ENCODE measurements at regions not wholly inside any gene's neighbourhood (a gene's known extent, or its start where the extent isn't known, plus 50 kb on each side); places are given as distances from the start of the nearest gene placed in this dataset.

DNA sequence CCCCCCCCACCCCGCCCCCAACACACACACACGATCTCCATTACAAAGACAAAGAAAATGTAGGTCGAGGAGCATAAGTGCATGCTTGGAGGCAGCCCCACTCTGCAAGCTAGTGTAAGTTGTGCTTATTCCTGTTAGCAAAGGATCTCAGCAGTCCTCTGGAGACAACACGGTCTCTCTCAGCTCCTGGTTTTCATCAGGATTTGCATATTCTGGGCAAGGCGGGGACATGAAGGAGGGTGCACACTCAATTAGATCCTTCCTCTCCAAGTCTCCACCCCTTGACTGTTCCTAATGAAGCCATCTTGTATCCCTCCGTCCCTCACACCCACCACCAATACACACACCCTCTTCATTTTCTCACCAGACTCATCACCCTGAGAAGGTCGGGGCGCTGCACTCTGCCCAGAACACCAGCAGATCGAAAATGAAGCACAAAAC, 63.8 kb downstream of the MRPL46 start:
- DNase-seq (ENCODE audit: low read depth in 2 of 2), result no peak

DNA sequence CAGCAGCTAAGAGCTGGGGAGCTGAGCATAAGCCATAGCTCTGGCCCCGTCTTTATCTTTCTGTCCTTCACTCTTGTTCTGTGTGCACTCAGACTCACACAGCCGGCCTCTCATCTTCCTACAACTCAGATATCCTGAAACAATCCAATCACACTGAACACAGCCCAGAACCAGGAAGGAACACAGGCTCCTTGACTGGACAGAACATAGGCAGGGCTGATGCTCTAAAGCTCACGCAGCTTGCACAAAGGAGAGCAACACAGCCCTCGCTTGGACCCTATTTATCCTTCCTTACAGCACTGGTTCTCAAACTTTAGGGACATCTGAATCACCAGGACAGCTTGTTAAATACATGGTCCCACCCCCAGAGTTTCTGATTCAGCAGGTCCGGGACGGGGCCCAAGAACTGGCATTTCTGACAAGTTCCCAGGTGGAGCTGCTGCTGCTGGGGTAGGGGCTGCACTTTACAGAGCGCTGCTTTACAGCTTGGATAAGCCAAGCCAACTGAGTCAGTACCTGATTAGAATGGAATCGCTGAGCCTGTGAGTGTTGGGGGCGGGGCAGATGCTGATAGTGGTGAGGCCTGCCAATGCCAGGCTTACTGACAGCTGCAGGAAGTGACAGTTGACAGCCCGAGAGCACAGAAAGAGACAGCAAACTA, 65.1 kb downstream of the MRPL46 start:
- peak in 1 of 2 donors; percentile 5 for DNase-seq (ENCODE audit: low read depth in 2 of 2)

DNA sequence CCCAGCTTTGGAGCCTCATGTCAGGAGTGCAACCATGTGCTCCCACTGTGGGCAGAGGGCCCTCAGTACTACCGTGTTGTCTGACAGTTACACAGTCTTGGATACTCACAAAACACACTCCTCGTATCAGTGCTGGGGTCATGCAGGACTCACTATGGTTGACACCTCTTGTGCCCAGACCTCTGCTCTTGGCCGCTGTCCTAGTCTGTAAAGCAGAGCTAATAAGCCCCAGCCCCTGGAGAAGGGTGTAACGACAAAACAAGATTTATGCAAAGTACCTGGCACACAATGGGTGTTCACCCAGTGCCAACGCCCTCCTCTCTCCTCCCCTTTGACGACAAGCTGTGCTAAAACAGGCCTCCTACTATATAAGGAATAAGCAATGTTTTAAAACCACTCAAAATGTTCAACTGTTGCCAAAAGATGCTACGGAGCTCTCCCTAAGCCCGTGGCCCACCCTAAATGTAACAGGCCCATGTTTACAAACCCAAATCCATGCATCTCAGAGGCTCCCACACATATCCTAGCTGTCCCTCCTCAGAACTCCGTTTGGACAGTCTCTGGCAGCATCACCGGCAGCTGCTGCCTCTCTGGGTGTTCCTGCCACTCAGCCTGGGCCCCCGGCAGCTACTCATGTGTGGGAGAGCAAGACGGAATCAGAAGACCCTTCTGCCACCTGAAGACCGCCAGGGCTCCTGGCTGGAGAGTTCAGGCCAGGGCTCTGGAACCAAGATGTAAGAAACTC, 65.8 kb downstream of the MRPL46 start:
- no peak for DNase-seq (ENCODE audit: low read depth in 2 of 2)

DNA sequence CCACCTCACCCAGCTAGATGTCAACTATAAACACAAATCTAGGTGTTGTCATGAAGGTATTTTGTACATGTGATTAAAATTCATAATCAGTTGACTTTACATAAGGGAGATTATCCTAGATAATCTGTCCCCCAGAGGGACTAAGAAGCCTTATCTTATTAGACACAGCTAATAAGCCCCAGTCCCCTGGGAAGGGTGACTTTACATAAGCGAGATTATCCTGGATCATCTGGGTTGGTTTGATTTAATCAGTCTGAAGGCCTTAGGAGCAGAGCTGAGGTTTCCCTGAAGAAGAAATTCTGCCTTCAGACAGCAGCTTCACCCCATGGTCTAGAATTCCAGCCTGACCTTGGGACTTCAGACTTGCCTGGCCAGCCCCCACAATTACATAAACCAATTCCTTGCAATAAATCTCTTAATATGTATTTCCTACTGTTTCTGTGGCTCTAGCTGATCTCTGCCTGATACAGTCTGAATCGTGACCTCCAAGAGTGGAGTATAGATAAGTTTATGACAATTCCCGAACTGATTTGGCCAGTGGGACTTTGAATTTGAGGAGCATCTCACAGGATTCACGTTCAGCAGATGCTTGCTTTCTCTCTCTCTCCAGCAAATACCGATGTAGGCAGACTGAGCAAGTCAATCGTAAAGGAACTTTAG, 66.5 kb downstream of the MRPL46 start:
- DNase-seq (ENCODE audit: low read depth in 2 of 2), result no peak

DNA sequence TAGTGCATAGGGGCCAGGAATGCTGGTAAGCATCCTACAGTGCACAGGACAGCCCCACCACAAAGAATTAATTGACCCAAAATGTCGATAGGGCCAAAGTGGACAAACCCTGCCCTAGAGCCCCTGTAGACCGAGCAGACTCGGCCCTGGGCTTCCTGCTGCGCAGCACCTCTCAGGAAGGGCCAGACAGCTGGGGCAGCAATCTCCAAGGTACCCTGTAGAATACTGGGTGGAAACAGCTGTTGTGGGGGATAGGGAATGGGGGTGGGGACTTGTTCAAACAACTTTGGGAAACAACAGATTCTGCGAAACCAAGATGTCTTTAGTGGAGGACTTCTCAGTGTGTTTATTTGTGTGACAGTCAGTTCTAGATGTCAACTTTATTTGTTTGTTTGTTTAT, 67.1 kb downstream of the MRPL46 start:
- DNase-seq (ENCODE audit: low read depth in 2 of 2), result no peak

DNA sequence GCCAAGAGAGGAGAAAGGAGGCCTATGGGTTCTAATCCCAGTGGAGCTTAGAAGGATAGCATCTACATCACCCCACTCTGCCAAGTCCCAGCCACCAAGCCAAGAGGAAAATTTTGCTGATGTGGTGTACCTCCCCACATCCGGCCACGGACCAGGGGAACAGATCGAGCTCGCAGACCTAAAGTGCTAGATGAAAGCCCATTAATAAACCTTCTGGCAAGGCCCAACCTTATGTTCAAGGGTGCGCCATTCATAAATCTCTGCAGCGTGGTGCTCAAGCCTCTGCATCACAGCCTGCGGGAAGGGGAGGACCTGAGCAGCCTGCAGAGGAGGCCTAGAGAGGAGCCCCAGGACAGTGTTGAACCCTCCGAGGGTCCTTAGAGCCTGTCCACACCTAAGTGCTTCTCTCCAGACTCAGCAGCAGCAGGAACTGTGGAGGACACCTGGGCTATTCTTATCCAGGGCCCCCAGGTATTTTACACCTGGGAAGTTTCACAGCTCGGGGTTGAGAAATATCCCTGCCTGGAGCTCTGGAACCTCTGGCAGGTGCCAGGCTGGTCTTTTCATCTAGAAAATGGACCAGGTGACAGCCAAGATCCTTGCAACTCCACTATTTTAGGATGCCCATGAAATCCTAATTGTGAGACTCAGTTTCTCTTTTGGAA, 68.0 kb downstream of the MRPL46 start:
- no peak for DNase-seq (ENCODE audit: low read depth in 2 of 2)

DNA sequence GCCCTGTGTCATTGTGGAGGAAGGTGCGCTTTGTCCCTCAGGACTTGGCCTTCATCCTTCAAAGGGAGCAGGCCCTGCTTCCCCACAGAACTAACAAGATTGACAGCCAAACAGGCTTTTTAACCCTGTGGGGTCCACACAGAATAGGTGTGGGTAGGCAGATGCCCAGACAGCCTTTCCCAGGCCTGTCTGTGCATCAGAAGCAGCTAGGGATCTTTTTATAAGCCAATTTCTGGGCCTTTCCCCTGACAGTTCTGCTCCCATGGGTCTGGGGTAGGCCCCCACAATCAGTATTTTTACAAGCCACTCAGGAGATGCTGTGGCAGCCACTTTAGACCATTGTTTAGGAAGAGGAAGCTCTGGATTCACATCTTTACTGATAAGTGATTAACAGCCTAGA, 69.2 kb downstream of the MRPL46 start:
- no peak for DNase-seq (ENCODE audit: low read depth in 2 of 2)

DNA sequence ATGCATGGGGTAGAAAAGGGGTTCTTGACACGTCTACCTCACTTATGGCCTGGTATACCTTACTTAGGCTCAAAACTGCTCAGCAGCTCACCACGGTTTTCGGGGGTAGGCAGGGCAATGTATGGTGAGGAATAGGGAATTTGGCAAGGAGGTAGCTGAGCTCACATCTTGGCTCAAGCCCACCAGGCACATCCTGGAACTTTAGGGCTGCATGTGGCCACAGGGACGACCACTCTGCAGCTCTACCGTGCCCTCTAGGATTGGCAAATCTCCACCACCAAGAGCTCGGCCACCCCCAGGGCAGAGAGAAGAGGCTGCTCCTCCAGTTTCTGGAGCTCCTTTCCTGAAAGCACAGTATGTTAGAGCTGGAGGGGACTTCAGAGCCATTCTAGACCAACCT, 69.7 kb downstream of the MRPL46 start:
- DNase-seq (ENCODE audit: low read depth in 2 of 2), result no peak

DNA sequence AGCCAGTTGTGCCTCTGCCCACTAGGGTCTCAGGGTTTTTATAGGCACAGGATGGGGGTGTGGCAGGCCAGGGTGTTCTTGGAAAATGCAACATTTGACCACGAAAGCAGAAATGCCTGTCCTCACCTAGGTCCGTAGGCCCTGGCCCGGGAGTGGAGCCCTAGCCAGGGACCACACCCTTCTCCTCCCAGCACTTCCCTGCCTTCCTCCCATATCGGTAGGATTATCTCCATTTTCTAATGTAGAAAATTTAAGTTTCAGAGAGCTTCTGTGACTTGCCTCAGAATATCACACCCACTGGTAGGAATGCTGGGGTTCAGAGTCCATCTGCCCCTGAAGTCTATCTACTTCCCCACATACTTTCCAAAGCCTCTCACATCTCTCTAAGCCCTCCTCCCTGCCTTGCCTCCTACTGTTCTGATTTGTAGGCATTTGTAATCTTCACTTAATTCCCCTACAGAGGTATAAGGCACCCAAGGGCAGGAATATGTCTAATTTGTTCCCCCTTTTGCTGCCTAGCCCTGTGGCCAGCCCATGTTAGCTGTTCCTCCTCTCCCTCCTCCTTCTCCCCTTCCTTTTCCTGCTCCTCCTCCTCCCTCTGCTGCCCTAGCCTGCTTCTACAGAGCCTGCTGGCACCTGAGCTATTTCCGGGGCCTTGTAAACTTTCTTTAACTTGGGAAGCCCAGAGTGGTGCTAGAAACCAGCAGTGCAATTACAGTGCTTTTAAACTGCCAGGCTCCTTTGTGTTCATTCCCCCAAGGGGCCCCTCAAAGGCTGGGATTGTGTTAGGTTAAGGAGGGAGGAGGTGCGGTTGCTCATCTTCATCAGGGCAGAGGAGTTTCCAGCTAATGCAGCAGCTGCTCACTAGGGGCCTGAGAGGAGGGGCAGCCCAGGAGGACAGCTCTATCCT, 71.1 kb downstream of the MRPL46 start:
- no peak for DNase-seq (ENCODE audit: low read depth in 2 of 2)

DNA sequence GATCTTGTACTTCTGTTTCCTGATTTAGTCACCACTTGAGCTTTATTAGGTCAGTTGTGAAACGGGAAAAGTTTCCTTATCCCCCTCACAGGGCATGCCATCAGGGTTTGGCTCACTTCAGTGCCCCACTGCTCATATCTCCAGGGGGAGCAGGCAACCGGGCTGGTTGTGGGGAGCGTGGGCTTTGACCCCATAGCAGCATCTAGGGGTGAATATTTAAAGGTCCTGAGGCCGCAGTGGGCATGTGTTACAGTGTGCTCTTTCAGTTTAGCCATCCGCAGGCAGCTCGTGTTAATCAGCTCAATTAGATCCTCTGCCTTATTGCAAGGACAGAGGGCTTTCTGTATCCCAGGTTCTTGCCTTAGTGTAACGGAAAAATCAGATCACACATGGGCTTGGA, 71.9 kb downstream of the MRPL46 start:
- no peak for DNase-seq (ENCODE audit: low read depth in 2 of 2)

DNA sequence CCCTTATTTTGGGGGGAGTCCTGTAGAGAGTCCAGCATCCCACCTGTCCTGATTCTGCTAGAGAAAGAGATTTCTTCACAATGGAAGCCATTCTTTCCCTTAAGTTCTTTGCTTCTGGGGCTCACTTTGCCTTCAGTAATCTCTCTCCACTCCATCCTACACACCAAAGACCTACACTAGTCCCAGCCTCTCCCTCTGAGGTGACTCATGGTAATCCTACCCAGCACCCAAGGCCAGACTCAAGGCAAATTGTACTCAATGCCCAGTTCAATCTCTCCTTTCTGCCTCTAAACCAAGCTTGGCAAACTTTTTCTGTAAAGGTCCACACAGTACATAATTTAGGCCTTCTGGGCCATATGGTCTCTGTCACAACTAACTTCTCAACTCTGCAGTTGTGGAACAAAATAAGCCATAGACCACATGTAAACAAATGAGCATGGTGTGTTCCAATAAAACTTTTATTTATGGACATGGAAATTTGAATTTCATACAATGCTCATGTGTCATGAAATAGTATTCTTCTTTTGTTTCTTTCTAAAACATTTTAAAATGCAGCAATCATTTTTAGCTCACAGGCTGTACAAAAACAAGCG, 72.5 kb downstream of the MRPL46 start:
- DNase-seq (ENCODE audit: low read depth in 2 of 2), result no peak

DNA sequence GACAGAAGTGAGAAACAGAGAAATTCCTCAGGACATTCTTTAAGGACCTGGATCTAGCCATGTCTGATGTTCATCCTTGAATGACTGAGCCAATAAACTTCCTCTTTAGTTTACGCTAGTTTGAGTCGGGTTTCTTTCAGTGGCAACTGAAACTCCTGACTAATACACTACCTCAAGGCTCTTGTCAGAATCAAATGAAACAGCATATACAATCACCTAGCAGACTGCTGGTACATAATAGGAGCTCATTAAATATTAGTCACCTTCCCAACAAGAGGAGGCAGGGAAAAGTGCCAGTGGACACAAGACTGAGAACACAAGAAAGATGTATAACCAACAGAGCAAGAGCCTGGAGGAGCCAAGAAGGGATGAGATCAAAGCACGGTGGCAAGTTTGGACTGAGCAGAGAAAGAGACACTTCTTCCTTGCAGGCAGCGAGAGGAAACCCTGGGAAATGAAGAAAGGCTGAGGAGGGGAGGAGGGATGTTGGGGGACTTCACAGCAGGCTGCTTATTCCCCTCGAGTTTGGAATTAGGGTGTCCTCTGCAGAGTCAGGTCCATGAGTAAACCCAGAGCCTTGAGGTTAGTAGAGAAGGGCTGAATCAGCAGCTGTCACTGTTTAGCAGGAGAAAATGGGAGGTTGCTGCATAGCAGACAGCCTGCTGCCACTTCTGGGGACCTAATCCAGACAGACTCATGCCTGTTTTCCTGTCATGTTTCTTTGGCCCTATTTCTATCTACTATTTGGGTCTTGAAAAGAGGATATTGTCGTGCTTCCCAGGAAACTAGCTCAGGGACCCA, 73.3 kb downstream of the MRPL46 start:
- DNase-seq (ENCODE audit: low read depth in 2 of 2), result no peak

DNA sequence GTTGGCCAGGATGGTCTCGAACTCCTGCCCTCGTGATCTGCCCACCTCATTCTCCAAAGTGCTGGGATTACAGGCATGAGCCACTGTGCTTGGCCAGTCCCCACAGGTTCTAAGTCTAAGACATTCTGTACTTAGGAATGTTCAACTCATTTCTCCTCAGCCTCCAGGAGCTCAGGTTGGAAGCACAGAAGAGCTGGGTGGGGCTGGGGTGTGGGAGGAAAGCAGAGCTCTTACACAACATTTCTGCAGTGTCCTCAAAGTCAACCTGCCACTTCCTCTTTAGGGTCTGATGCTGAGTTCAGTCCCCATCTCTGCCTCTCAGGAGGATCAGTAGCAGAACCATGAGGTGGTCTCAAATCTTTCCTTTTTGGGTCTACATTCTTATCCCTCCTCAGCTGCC, 75.5 kb downstream of the MRPL46 start:
- no peak for DNase-seq (ENCODE audit: low read depth in 2 of 2)

DNA sequence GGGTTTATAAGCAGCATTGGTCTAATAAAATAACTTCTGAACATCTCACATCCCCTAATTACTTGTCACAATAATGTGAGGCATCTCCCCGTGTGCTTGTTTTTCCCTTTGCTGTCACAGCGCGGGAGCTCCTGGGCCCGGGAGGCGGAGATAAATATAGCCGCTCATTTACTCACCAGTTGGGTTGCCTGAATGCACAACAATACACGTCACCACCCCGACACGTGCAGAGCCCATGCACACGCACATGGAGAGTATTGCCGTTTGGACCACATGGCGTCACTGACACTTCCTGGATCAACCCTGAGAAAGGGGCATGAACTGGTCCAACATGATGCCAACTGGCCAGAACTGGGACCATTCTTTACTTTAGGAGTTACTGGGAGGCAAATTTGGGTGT, 76.2 kb downstream of the MRPL46 start:
- DNase-seq (ENCODE audit: low read depth in 2 of 2), result no peak

DNA sequence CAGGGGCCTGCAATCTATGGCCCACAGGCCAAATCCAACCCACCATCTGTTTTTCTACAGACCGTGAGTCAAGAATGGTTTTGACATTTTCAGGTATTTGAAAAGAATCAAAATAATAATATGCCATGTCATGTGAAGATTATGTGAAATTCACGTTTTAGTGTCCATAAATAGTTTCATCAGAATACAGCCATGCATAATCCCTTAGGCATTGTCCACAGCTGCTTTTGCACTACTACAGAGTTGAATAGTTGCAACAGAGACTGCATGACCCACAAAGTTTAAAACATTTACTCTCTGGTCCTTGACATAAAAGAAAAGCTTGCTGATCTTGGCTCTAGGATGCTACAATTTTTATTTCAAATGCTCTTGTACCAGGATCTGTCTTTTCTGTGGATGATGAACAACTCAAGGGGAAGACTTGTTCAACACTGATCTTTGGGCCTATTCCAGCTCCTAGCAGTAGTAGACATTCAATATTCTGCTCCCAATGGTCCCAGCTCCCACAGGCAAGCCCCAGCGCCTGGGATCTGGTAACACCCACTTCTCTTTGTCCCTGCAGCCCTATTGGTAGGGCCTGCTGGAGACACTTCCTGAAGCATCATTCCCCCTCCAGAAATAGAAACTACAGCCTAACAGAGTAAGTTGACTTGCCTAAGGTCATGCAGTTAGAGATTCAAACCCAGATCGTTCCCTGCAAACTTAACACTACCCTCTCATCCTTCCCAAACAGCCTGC, 76.9 kb downstream of the MRPL46 start:
- DNase-seq (ENCODE audit: low read depth in 2 of 2), result no peak

DNA sequence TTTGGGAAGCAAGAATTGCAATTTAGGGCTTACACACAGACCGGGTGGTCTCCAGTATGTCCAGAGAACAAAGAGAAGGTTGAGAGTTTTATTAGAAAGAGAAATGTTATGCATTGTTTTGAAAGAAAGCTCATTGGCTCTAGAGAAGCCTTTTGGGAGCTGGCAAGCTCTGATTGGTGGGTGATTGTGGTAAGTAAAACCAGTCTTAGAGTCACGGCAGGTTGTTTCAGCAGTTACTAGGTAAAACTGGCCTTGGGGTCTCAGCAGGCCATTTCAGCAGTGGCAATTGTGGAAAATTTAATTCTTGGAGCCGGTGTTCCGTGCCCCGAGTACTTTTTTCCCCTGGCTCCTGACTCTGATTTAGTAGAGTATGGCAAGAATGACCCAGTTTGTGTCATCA, 78.1 kb downstream of the MRPL46 start:
- no peak for DNase-seq (ENCODE audit: low read depth in 2 of 2)

DNA sequence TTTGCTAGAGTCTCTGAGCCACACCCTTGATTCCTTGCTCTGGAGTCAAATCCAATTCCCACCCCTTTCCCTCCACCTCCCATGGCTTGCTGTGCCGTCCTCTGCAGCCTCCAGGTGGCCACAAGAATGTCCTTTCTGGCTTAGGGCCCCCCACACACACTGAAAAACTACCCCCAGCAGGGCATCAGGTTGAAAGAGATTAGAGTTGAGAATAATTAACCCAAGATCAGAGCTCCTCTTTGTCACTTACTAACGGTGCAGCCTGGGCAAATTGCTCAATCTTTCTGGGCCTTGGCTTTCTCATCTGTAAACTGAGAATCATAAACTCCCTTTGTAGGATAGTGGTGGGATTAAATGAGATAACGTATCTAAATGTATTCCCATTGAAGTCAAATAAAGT, 78.5 kb downstream of the MRPL46 start:
- DNase-seq (ENCODE audit: low read depth in 2 of 2), result no peak

DNA sequence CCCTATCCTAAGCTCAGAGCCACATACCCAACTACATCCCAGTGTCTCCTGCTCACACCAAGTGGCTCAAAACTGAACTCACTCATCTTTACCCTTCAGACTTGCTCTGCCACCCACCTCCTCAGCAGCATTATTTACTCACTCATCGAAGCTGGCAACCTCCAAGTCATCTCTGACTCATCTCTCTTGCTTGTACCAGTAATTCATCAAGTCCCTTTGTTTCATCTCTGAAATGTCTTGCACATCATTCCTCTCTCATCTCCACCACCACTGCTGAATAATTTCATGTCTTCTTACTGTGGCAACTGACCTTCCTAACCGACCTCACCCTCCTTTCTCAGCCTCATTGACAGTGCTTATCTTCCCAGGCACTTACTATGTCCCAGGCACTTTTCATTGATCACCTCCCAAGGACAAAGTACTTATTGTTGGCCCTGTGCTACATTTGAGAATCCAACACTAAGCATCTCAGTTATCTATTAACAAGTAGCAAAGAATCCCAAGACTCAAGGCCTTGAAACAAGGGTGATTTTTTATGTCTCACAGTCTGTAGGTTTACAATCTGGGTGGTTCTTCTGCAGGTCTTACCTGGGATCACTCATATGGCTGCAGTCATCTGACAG, 82.0 kb downstream of the MRPL46 start:
- DNase-seq (ENCODE audit: low read depth in 2 of 2), result no peak

DNA sequence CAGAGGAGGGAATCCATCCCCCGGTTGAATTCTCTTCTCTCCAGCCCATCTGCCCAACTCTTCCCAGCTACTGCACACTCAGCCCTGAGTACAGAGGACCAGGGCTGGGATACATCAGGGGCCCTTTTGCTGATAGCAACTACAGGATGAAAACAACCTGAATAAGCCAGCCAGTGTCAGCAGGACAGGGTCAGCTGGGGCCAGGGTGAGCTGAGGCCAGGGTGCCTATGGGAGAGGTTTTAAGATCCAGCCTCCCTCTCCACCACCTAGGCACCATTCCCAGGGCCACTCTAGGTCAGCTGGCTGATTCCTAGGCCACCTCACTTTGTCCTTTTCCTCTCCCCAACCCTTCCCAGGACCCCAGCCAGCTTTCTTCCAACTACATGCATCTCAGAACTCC, 83.8 kb downstream of the MRPL46 start:
- DNase-seq (ENCODE audit: low read depth in 2 of 2), result no peak
